ENCODE measurements at regions not wholly inside any gene's neighbourhood (a gene's known extent, or its start where the extent isn't known, plus 50 kb on each side); places are given as distances from the start of the nearest gene placed in this dataset.

DNA sequence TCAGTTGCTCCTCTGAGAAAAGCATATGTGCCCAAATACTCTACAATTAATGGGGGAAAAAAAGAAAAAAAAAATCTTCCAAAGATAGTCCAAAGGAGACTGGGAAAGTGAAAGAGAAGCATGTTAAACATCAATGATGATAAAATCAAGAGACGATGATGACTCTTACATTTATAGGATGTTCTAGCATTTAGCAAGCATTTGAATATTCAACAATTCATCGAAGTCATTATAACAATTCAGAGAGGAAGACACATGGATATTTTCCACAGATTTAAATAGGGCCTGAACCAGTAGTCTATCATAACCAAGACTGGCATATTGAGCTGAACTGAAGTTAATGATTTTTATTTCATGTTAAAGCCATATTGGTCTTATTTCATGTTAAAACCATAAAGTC lies 528.4 kb downstream of the INHBA start:
- no peak for DNase-seq (ENCODE audit: low spot score)
- Histone ChIP-seq H3K4me1 (ENCODE audit: control insufficient read depth in 1 of 2, low read depth in 2 of 2) (no peaks in the 10 kb centered on the region), H3K9me3 (no peaks in the 10 kb centered on the region), H3K36me3 (no peaks in the 10 kb centered on the region), H3K27ac (no peak overlapping the region), H3K27me3 (replicated peaks; ENCODE audit: insufficient read depth) (no peaks in the 10 kb centered on the region), H3K4me3 (no peak overlapping the region)
- no peak for ATAC-seq (ENCODE audit: insufficient number of reproducible peaks, low FRiP score, low read depth)
- TF ChIP-seq, protein P1, sequence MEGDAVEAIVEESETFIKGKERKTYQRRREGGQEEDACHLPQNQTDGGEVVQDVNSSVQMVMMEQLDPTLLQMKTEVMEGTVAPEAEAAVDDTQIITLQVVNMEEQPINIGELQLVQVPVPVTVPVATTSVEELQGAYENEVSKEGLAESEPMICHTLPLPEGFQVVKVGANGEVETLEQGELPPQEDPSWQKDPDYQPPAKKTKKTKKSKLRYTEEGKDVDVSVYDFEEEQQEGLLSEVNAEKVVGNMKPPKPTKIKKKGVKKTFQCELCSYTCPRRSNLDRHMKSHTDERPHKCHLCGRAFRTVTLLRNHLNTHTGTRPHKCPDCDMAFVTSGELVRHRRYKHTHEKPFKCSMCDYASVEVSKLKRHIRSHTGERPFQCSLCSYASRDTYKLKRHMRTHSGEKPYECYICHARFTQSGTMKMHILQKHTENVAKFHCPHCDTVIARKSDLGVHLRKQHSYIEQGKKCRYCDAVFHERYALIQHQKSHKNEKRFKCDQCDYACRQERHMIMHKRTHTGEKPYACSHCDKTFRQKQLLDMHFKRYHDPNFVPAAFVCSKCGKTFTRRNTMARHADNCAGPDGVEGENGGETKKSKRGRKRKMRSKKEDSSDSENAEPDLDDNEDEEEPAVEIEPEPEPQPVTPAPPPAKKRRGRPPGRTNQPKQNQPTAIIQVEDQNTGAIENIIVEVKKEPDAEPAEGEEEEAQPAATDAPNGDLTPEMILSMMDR (IDR thresholded peaks at IDR 0.05) = no peak

DNA sequence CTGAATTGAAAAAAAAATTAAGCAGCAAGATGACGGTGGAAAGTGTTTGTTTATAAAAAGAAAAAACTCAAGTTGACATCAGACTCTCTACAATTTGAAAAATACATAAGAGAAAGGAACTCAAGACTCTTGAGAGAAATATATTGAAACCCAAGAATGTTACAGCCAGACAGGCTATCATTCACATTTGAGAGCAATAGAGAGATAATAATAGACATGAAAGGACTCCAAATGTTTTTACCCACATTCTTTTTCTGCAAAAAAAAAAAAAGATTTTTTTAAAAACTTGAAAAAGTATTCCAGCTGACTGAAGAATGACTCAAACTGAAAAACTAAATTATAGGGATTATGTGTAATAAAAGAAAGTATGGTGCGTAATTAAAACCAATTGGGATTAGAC lies 532.4 kb downstream of the INHBA start:
- H3K9me3 ChIP-seq = no peaks in the 10 kb centered on the region
- TF ChIP-seq, protein P1 (IDR thresholded peaks at IDR 0.05) = no peak
- no peaks in the 10 kb centered on the region for H3K27me3 ChIP-seq (replicated peaks; ENCODE audit: insufficient read depth)
- no peaks in the 10 kb centered on the region for H3K36me3 ChIP-seq
- no peaks in the 10 kb centered on the region for H3K4me1 ChIP-seq (ENCODE audit: control insufficient read depth in 1 of 2, low read depth in 2 of 2)
- H3K4me3 ChIP-seq = no peak overlapping the region
- ATAC-seq (ENCODE audit: insufficient number of reproducible peaks, low FRiP score, low read depth) (no peak), DNase-seq (ENCODE audit: low spot score) (no peak)
- H3K27ac ChIP-seq = no peak overlapping the region

DNA sequence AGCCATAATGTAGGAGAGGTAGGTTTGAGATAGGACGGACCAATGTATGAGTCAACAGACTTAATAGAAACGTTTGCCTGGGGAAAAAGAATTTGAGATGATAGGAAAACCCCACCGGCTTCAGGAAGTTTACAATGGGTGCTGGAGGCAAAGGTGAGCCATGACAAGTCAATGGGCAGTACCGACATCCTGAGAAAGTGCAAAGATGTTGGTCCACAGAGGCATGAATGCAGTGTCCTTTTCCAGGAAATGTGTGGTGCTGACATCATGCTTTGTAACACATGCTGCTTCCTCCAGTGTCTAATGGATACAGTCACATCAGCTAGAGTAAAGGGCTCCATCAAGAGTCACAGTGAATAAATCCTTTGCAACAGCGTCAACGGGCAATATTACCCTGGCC lies 533.6 kb downstream of the INHBA start:
- Histone ChIP-seq H3K27me3 (replicated peaks; ENCODE audit: insufficient read depth) (no peaks in the 10 kb centered on the region), H3K9me3 (no peaks in the 10 kb centered on the region), H3K4me3 (no peak overlapping the region), H3K27ac (no peak overlapping the region), H3K4me1 (ENCODE audit: control insufficient read depth in 1 of 2, low read depth in 2 of 2) (no peaks in the 10 kb centered on the region), H3K36me3 (no peaks in the 10 kb centered on the region)
- no peak for ATAC-seq (ENCODE audit: insufficient number of reproducible peaks, low FRiP score, low read depth)
- TF ChIP-seq, protein P1 (IDR thresholded peaks at IDR 0.05) = no peak
- DNase-seq (ENCODE audit: low spot score) = no peak

DNA sequence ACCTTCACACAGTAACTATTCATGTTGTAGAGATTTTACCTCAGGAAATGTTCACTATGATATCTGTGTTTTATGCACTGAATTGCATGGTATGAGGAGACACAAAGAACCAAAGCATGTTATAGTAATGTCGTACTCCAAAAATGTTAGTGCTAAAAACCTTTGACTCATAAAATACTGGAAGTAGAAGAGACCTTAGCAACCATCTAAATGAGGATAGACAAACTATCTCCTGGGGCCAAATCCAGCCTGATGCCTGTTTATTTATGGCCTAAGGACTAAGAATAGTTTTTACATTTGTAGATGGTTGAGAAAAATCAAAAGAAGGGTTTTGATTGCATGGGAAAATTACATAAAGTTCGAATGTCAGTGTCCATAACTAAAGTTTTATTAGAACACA lies 535.1 kb downstream of the INHBA start:
- no peak overlapping the region for H3K4me3 ChIP-seq
- H3K27me3 ChIP-seq (replicated peaks; ENCODE audit: insufficient read depth) = no peaks in the 10 kb centered on the region
- no peaks in the 10 kb centered on the region for H3K9me3 ChIP-seq
- no peaks in the 10 kb centered on the region for H3K36me3 ChIP-seq
- TF ChIP-seq, protein P1 (IDR thresholded peaks at IDR 0.05) = no peak
- ATAC-seq (ENCODE audit: insufficient number of reproducible peaks, low FRiP score, low read depth) (no peak), DNase-seq (ENCODE audit: low spot score) (no peak)
- no peaks in the 10 kb centered on the region for H3K4me1 ChIP-seq (ENCODE audit: control insufficient read depth in 1 of 2, low read depth in 2 of 2)
- H3K27ac ChIP-seq = no peak overlapping the region

DNA sequence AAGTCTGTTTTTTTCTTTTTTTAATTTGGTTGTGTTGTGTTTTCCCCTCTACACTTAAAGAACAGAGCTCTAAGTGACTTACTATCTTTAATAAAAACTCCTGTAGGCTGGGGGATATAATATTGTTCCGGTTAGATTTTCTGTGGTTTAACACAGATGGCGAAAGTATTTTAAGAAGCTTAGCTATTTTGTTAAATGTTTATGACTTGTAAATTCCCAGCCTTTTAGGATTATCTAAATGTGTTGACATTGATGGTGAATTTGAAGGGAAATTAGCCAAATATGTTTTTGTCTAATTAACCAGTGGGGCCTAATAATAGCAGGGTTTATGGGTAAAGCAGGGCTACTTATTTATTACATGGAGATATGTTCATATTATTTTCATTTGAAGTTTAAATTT lies 538.5 kb downstream of the INHBA start:
- H3K36me3 ChIP-seq = no peaks in the 10 kb centered on the region

More for the DNA sequence above, 538.5 kb downstream of the INHBA start:
- ATAC-seq (ENCODE audit: insufficient number of reproducible peaks, low FRiP score, low read depth) = no peak
- H3K4me3 ChIP-seq = no peak overlapping the region
- H3K27ac ChIP-seq = no peak overlapping the region
- TF ChIP-seq, protein P1 (IDR thresholded peaks at IDR 0.05) = no peak
- H3K9me3 ChIP-seq = no peaks in the 10 kb centered on the region
- H3K4me1 ChIP-seq (ENCODE audit: control insufficient read depth in 1 of 2, low read depth in 2 of 2) = no peaks in the 10 kb centered on the region
- H3K27me3 ChIP-seq (replicated peaks; ENCODE audit: insufficient read depth) = no peaks in the 10 kb centered on the region
- no peak for DNase-seq (ENCODE audit: low spot score)
